Mesothelial cell of epicardium (in vitro differentiated cells): ENCODE measurements at regions not wholly inside any gene's neighbourhood (a gene's known extent, or its start where the extent isn't known, plus 50 kb on each side); places are given as distances from the start of the nearest gene placed in this dataset.
A peak's percentile ranks its signal among the peaks of the same experiment; 100 is the strongest.

Experiments used
- DNase-seq, 2 experiments: peaks; one replicate each; pipeline ENCODE4 v3.0.0; 2021; ENCODE audit warnings: low spot score in 2 of 2; ENCODE audit not compliant: unreplicated experiment in 2 of 2
- H3K27ac Mint-ChIP-seq: 2 replicates; pipeline ENCODE4 v1.8.0; 2021; ENCODE audit warnings: mixed read lengths
- H3K27me3 Mint-ChIP-seq: 2 replicates; pipeline ENCODE4 v1.8.0; 2021; ENCODE audit warnings: low read depth, mixed read lengths
- H3K36me3 Mint-ChIP-seq: 2 replicates; pipeline ENCODE4 v1.8.0; 2021; ENCODE audit warnings: mixed read lengths
- H3K4me1 Mint-ChIP-seq: 2 replicates; pipeline ENCODE4 v1.8.0; 2021; ENCODE audit warnings: mixed read lengths
- H3K4me3 Mint-ChIP-seq: 2 replicates; pipeline ENCODE4 v1.8.0; 2021; ENCODE audit warnings: mild to moderate bottlenecking, moderate library complexity, mixed read lengths
- H3K9me3 Mint-ChIP-seq: 2 replicates; pipeline ENCODE4 v1.8.0; 2021; ENCODE audit warnings: mixed read lengths
- CTCF ChIP-seq: fragments of 200-600 bp; sonication (generic); IDR thresholded peaks from one replicate; pipeline ENCODE4 v1.5.0; 2021; ENCODE audit warnings: antibody characterized with exemption; ENCODE audit not compliant: unreplicated experiment

GRCh38 chrX:15926622-15927021 is 72.0 kb upstream of the AP1S2 start:
- no peak for DNase-seq
- TF ChIP-seq CTCF, result no peak
- Mint-ChIP-seq H3K27ac (no peak overlapping the region), H3K4me3 (no peak overlapping the region), H3K36me3 (no peaks in the 10 kb centered on the region), H3K27me3 (no peaks in the 10 kb centered on the region), H3K4me1 (peaks cover 25% of the 10 kb centered on the region), H3K9me3 (peaks cover 18% of the 10 kb centered on the region)

- no peak overlapping the region for H3K4me3 Mint-ChIP-seq
- peaks cover 12% of the 10 kb centered on the region for H3K9me3 Mint-ChIP-seq
- no peak for TF ChIP-seq CTCF
- H3K36me3 Mint-ChIP-seq, result no peaks in the 10 kb centered on the region
- DNase-seq, result no peak
- no peaks in the 10 kb centered on the region for H3K27me3 Mint-ChIP-seq
- H3K4me1 Mint-ChIP-seq, result peaks cover 18% of the 10 kb centered on the region
- H3K27ac Mint-ChIP-seq, result no peak overlapping the region
These were observed 63.4 kb upstream of the AP1S2 start for GRCh38 chrX:15918003-15918402.

GRCh38 chrX:15916704-15917084 is 62.1 kb upstream of the AP1S2 start:
- no peaks in the 10 kb centered on the region for H3K36me3 Mint-ChIP-seq

GRCh38 chrX:15915959-15916703 is 61.5 kb upstream of the AP1S2 start:
- peak overlapping the region; percentile 83 for H3K27ac Mint-ChIP-seq

More at GRCh38 chrX:15916704-15917084, 62.1 kb upstream of the AP1S2 start:
- Mint-ChIP-seq H3K4me3 (no peak overlapping the region), H3K27me3 (no peaks in the 10 kb centered on the region), H3K4me1 (peaks cover 15% of the 10 kb centered on the region), H3K27ac (peak overlapping the region; percentile 83), H3K9me3 (peaks cover 12% of the 10 kb centered on the region)
- no peak for DNase-seq
- TF ChIP-seq CTCF, result no peak

GRCh38 chrX:15914486-15914885 is 59.9 kb upstream of the AP1S2 start:
- H3K4me1 Mint-ChIP-seq, result peaks cover 12% of the 10 kb centered on the region

More at GRCh38 chrX:15915959-15916703, 61.5 kb upstream of the AP1S2 start:
- no peak for TF ChIP-seq CTCF
- H3K9me3 Mint-ChIP-seq, result peaks cover 12% of the 10 kb centered on the region
- H3K4me1 Mint-ChIP-seq, result peaks cover 13% of the 10 kb centered on the region
- no peaks in the 10 kb centered on the region for H3K36me3 Mint-ChIP-seq
- H3K27me3 Mint-ChIP-seq, result no peaks in the 10 kb centered on the region
- no peak overlapping the region for H3K4me3 Mint-ChIP-seq
- no peak for DNase-seq

More at GRCh38 chrX:15914486-15914885, 59.9 kb upstream of the AP1S2 start:
- DNase-seq, result no peak
- TF ChIP-seq CTCF, result no peak
- no peaks in the 10 kb centered on the region for H3K36me3 Mint-ChIP-seq
- no peaks in the 10 kb centered on the region for H3K27me3 Mint-ChIP-seq
- H3K27ac Mint-ChIP-seq, result no peak overlapping the region
- H3K4me3 Mint-ChIP-seq, result no peak overlapping the region
- H3K9me3 Mint-ChIP-seq, result peaks cover 12% of the 10 kb centered on the region
